ENCODE measurements at regions not wholly inside any gene's neighbourhood (a gene's known extent, or its start where the extent isn't known, plus 50 kb on each side); places are given as distances from the start of the nearest gene placed in this dataset.
"Not testable (repeated sequence)": the region's sequence is repeated elsewhere in the genome, so short reads cannot be mapped to it uniquely, and the experiment has no call there.

- not testable (repeated sequence) for TF ChIP-seq CTCF (conservative IDR thresholded peaks at IDR 0.05 in 1 of 2, IDR thresholded peaks at IDR 0.05 in 1 of 2; ENCODE audit: extremely low read depth in 1 of 2, insufficient read depth in 1 of 2, low read depth in 1 of 2, low read length in 2 of 2); EZH2 (IDR thresholded peaks at IDR 0.05; ENCODE audit: borderline replicate concordance, low read length)
Observed at GRCh38 chr1:609161-609560, 77.3 kb downstream of the OR4F16 start.
